HG03095 (cell line): ENCODE measurements at regions not wholly inside any gene's neighbourhood (a gene's known extent, or its start where the extent isn't known, plus 50 kb on each side); places are given as distances from the start of the nearest gene placed in this dataset.

Source experiments
- ATAC-seq: cut with Tn5 transposase; IDR thresholded peaks from one replicate; pipeline ENCODE4 v1.9.1; 2021; ENCODE audit warnings: moderate library complexity; ENCODE audit not compliant: unreplicated experiment

GRCh38 chr18:29057703-29058102 is 880.8 kb upstream of the CDH2 start:
- no peak for ATAC-seq

DNA sequence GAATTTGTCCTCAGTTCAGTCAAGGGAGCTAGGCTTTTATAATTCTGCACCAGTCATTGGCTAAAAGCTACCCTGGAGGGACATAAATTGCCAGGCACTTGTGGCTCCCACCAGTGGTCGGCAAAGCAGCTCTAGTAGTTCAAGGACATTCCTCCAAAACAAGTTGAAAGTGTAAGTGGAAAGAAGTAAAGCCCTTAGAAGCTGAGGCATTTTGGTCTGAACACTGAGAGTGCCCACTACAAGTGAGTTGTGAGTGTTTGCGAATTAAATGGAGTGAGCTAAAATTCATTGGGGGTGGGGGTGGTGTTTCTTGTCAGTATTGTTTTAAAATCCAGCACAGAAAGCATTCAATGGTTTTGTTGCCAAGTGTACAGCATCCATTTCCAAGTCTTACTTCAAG is 879.9 kb upstream of the CDH2 start:
- no peak for ATAC-seq

GRCh38 chr18:29041976-29042375 is 865.0 kb upstream of the CDH2 start:
- no peak for ATAC-seq

GRCh38 chr18:29034113-29034856 is 857.4 kb upstream of the CDH2 start:
- no peak for ATAC-seq

DNA sequence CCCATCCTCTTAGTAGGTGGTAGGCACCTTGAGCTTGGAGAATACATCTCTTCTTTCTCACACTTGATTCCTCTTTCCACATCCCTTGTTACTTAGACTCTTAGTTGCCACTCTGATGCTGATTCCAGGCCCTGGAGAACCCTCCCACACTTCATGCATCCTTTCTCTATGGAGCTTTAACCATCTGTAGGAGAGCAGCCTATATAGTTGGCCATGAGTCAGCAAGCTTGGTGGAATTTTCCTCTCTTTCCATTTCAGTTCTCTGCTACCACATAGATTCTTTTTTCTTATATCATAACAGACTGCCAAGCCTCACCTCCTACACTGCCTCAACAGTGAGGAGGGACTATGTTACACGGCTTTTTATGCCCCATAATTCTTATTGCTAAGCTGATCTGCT is 851.6 kb upstream of the CDH2 start:
- ATAC-seq, result no peak

- ATAC-seq, result no peak
Observed at GRCh38 chr18:29018976-29019375, 842.0 kb upstream of the CDH2 start.

GRCh38 chr18:29012883-29013465 is 836.0 kb upstream of the CDH2 start:
- ATAC-seq, result no peak

DNA sequence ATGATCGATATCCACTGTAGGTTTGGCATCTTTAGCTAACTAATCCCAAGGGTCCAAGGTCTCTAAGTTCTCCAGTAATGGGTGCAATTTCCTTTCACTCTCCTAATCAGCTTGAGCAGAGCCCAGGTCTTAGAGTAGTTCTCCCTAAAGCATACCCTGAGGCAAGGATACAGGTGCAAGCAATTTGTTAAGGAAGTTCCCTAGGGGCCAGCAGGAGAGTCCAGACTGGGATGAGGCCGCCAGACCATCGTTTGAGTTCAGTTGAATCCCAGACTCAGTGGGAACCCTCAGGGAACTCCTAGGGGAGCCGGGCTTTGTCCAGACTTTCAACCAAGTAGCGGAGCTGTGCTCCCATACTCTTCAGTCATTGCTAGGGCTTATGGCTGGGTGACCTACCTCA is 835.4 kb upstream of the CDH2 start:
- ATAC-seq, result no peak

- ATAC-seq, result no peak
Observed at GRCh38 chr18:29009250-29009803, 832.4 kb upstream of the CDH2 start.

DNA sequence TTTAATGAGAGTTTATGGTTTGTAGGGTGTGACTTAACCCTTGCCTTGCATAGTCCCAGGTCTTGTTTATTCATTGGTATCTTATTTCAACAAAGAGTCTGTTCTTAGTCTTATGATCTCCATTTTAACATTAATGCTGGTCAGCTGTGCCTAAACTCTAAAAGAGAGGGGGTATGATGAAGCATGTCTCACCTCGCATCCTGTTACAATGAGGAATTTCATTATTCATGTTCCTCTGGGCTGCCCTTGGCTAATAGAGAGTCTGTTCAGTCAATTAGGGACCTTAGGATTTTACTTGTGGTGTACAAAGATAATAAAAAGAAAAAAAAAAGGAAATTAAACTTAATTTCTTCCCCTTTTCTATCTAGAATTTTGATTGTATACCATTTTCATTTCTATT is 831.9 kb upstream of the CDH2 start:
- no peak for ATAC-seq

DNA sequence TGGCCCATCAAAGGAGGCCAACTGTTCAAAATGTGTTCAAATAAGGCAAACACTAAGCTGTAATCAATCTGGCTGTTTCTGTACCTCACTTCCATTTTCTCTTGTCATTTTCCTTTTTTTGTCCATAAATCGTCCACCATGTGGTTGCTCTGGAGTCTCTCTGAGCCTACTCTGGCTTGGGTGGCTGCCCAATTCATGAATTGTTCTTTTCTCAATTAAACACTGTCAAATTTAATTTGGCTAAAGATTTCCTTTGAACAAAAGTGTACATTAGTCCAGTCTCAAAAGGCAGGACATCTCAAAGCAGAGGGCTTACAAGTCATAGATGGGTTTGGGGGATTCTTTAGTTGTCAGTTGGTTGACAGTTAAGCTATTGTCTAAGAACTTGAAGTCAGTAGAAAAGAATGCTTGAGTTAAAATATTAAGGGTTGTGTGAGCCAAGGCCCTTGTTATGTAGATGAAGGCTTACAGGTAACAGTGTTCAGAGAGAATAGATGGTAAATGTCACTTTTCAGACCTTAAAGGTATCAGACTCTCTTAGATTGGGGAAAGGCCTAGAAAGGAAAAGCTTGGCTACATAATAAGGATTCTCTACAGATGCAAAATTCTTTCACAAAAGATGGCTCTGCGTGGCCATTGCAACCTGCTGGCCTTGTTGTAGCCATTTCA is 831.2 kb upstream of the CDH2 start:
- no peak for ATAC-seq

DNA sequence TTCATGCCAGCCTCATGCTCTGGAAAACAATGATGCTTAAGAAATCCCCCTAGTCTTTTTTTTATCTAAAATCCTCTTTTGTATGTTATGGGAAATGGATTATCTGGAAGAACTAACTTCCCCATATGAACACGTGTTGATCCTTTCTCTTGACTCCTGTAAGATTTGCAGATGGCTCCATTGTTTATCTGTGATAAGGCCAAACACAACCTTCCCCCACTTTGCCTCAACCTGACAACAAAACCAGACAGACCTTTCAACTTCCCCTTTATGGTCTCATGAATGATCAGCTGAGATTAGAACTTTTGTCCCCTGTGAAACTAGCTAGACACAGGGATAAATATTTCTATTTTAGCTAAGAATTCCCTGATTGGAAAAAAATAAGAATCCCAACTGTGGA is 828.0 kb upstream of the CDH2 start:
- no peak for ATAC-seq

GRCh38 chr18:29003194-29003593 is 826.3 kb upstream of the CDH2 start:
- no peak for ATAC-seq

GRCh38 chr18:29002747-29003146 is 825.8 kb upstream of the CDH2 start:
- no peak for ATAC-seq

- ATAC-seq, result no peak
Observed at GRCh38 chr18:28999726-29000125, 822.8 kb upstream of the CDH2 start.

- ATAC-seq, result no peak
Observed at GRCh38 chr18:28995319-28995718, 818.4 kb upstream of the CDH2 start.

DNA sequence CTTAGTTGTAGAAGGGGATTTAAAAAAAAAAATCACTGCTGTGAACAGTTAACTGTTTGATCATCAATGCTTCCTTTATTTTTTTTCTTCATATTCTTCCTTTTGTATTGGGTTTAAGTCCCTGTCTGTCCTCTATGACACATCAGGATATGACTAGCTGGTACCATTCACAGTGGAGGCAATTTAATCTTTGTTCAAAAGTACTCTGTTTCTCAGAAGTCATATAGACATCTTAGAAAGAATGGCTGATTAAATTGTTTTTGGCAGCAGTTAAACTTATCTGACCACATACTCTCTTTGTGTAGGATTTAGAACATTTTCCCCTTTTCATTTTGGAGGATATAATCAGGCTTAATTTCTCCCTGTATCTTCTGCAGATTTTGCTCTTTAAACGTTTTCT is 807.8 kb upstream of the CDH2 start:
- no peak for ATAC-seq

DNA sequence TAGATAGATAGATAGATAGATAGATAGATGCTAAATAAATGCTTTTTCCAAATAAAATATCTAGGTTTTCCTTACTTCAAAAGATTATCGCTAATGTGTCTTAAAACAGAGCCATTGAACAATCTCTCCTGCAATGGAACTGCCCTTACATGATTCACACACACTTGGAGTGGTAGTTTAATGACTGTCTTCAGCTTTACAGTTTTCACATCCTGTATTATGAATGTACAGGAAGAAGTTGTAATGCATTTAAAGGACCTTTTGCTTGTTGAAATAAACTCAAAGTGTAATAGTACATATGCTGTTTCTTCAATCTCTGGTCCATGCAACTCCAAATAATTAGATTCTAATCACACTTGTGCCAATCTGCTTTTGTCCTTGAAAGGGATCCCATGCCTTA is 797.6 kb upstream of the CDH2 start:
- ATAC-seq, result no peak

- ATAC-seq, result no peak
Observed at GRCh38 chr18:28973324-28973723, 796.4 kb upstream of the CDH2 start.

- no peak for ATAC-seq
Observed at GRCh38 chr18:28972333-28972907, 795.5 kb upstream of the CDH2 start.

DNA sequence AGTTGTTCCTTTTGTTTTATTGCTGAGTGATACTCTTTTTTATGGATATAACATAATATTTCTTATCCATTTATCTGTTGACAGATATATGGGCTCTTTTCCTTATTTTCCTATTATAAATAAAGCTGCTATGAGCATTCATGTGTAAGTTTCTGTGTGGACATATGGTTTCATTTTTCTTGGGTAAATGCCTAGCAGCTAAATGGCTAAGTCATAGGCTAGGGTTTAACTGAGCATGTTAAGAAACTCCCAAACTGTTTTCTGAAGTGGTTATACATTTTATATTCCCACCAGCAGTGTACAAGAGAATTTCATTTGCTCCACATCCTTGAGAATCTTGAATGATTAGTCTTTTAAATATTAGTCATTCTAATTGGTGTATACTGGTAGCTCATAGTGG is 786.6 kb upstream of the CDH2 start:
- ATAC-seq, result no peak
